BLaER1 (cell line): ENCODE measurements at regions not wholly inside any gene's neighbourhood (a gene's known extent, or its start where the extent isn't known, plus 50 kb on each side); places are given as distances from the start of the nearest gene placed in this dataset.

ENCODE experiments used
- H3K27ac ChIP-seq: shearing (Covaris generic); formaldehyde crosslinking; 2 replicates; pipeline ENCODE4 v1.8.1; 2022
- H3K27me3 ChIP-seq: shearing (Covaris generic); formaldehyde crosslinking; 2 replicates; pipeline ENCODE4 v1.8.1; 2022
- H3K36me3 ChIP-seq: shearing (Covaris generic); formaldehyde crosslinking; 2 replicates; pipeline ENCODE4 v1.8.1; 2022
- H3K4me1 ChIP-seq: shearing (Covaris generic); formaldehyde crosslinking; 2 replicates; pipeline ENCODE4 v1.8.1; 2022
- H3K4me2 ChIP-seq: shearing (Covaris generic); formaldehyde crosslinking; 2 replicates; pipeline ENCODE4 v1.8.1; 2022
- H3K4me3 ChIP-seq: shearing (Covaris generic); formaldehyde crosslinking; 2 replicates; pipeline ENCODE4 v1.8.1; 2022
- H3K9ac ChIP-seq: shearing (Covaris generic); formaldehyde crosslinking; 2 replicates; pipeline ENCODE4 v1.8.1; 2022
- H3K9me3 ChIP-seq: shearing (Covaris generic); formaldehyde crosslinking; 2 replicates; pipeline ENCODE4 v1.8.1; 2022
- H4K20me1 ChIP-seq: shearing (Covaris generic); formaldehyde crosslinking; 2 replicates; pipeline ENCODE4 v1.8.1; 2022
- Cebpa-rat ChIP-seq: shearing (Covaris generic); IDR thresholded peaks from 2 replicates; pipeline ENCODE4 v1.8.1; 2022

GRCh38 chr11:57081356-57081755 lies 92.6 kb downstream of the OR5AK2 start:
- no peak for TF ChIP-seq Cebpa-rat
- Histone ChIP-seq H3K36me3 (no peaks in the 10 kb centered on the region), H3K4me1 (no peaks in the 10 kb centered on the region)

GRCh38 chr11:57082125-57082524 lies 93.4 kb downstream of the OR5AK2 start:
- H4K20me1 ChIP-seq: no peaks in the 10 kb centered on the region
- H3K27me3 ChIP-seq: no peaks in the 10 kb centered on the region
- H3K9ac ChIP-seq: no peak overlapping the region
- no peak overlapping the region for H3K4me3 ChIP-seq
- H3K27ac ChIP-seq: no peak overlapping the region
- no peaks in the 10 kb centered on the region for H3K4me1 ChIP-seq
- TF ChIP-seq Cebpa-rat: no peak
- no peaks in the 10 kb centered on the region for H3K36me3 ChIP-seq
- no peaks in the 10 kb centered on the region for H3K9me3 ChIP-seq
- no peak overlapping the region for H3K4me2 ChIP-seq

More at GRCh38 chr11:57081356-57081755, 92.6 kb downstream of the OR5AK2 start:
- Histone ChIP-seq H4K20me1 (no peaks in the 10 kb centered on the region), H3K9ac (no peak overlapping the region), H3K27me3 (no peaks in the 10 kb centered on the region), H3K4me3 (no peak overlapping the region), H3K4me2 (no peak overlapping the region), H3K9me3 (no peaks in the 10 kb centered on the region), H3K27ac (no peak overlapping the region)

GRCh38 chr11:57083641-57084385 lies 95.1 kb downstream of the OR5AK2 start:
- H3K27me3 ChIP-seq: no peaks in the 10 kb centered on the region
- H3K4me2 ChIP-seq: no peak overlapping the region
- no peak overlapping the region for H3K9ac ChIP-seq
- H3K4me1 ChIP-seq: no peaks in the 10 kb centered on the region
- H3K36me3 ChIP-seq: no peaks in the 10 kb centered on the region
- no peak overlapping the region for H3K4me3 ChIP-seq
- no peaks in the 10 kb centered on the region for H3K9me3 ChIP-seq
- H3K27ac ChIP-seq: no peak overlapping the region
- no peaks in the 10 kb centered on the region for H4K20me1 ChIP-seq
- no peak for TF ChIP-seq Cebpa-rat

- Histone ChIP-seq H3K4me2 (no peak overlapping the region), H3K27ac (no peak overlapping the region), H3K36me3 (no peaks in the 10 kb centered on the region), H3K9ac (no peak overlapping the region), H4K20me1 (no peaks in the 10 kb centered on the region), H3K4me3 (no peak overlapping the region), H3K4me1 (no peaks in the 10 kb centered on the region), H3K9me3 (no peaks in the 10 kb centered on the region), H3K27me3 (no peaks in the 10 kb centered on the region)
- no peak for TF ChIP-seq Cebpa-rat
Observed at GRCh38 chr11:57085611-57086010, 96.1 kb upstream of the LRRC55 start.

- TF ChIP-seq Cebpa-rat: no peak
- Histone ChIP-seq H3K9ac (no peak overlapping the region), H3K9me3 (no peaks in the 10 kb centered on the region), H3K4me3 (no peak overlapping the region), H3K4me2 (no peak overlapping the region), H3K27me3 (no peaks in the 10 kb centered on the region), H3K27ac (no peak overlapping the region), H4K20me1 (no peaks in the 10 kb centered on the region), H3K36me3 (no peaks in the 10 kb centered on the region), H3K4me1 (no peaks in the 10 kb centered on the region)
Observed at GRCh38 chr11:57087991-57088390, 93.8 kb upstream of the LRRC55 start.

GRCh38 chr11:57092028-57092698 lies 89.6 kb upstream of the LRRC55 start:
- Histone ChIP-seq H4K20me1 (no peaks in the 10 kb centered on the region), H3K9me3 (no peaks in the 10 kb centered on the region), H3K27ac (no peak overlapping the region), H3K9ac (no peak overlapping the region), H3K4me3 (no peak overlapping the region), H3K4me2 (no peak overlapping the region), H3K27me3 (no peaks in the 10 kb centered on the region), H3K36me3 (no peaks in the 10 kb centered on the region), H3K4me1 (peaks cover 4% of the 10 kb centered on the region; the same call in 1 of the 2 replicates)
- no peak for TF ChIP-seq Cebpa-rat

GRCh38 chr11:57094181-57094935 lies 87.4 kb upstream of the LRRC55 start:
- TF ChIP-seq Cebpa-rat: no peak
- H3K4me3 ChIP-seq: no peak overlapping the region
- H4K20me1 ChIP-seq: no peaks in the 10 kb centered on the region

GRCh38 chr11:57095417-57095816 lies 86.3 kb upstream of the LRRC55 start:
- Histone ChIP-seq H3K27ac (no peak overlapping the region), H3K4me2 (no peak overlapping the region), H3K9me3 (no peaks in the 10 kb centered on the region), H3K9ac (no peak overlapping the region), H4K20me1 (no peaks in the 10 kb centered on the region), H3K4me1 (peaks cover 4% of the 10 kb centered on the region; the same call in 1 of the 2 replicates), H3K4me3 (no peak overlapping the region), H3K27me3 (no peaks in the 10 kb centered on the region), H3K36me3 (no peaks in the 10 kb centered on the region)
- TF ChIP-seq Cebpa-rat: no peak

More at GRCh38 chr11:57094181-57094935, 87.4 kb upstream of the LRRC55 start:
- Histone ChIP-seq H3K4me1 (peaks cover 4% of the 10 kb centered on the region; the same call in 1 of the 2 replicates), H3K9me3 (no peaks in the 10 kb centered on the region), H3K4me2 (no peak overlapping the region), H3K9ac (no peak overlapping the region), H3K36me3 (no peaks in the 10 kb centered on the region), H3K27me3 (no peaks in the 10 kb centered on the region), H3K27ac (no peak overlapping the region)

GRCh38 chr11:57095896-57096295 lies 85.9 kb upstream of the LRRC55 start:
- Histone ChIP-seq H4K20me1 (no peaks in the 10 kb centered on the region), H3K4me1 (peaks cover 4% of the 10 kb centered on the region; the same call in 1 of the 2 replicates), H3K9ac (no peak overlapping the region), H3K9me3 (no peaks in the 10 kb centered on the region), H3K27ac (no peak overlapping the region), H3K4me3 (no peak overlapping the region), H3K4me2 (no peak overlapping the region), H3K36me3 (no peaks in the 10 kb centered on the region), H3K27me3 (no peaks in the 10 kb centered on the region)
- TF ChIP-seq Cebpa-rat: no peak

GRCh38 chr11:57097149-57097548 lies 84.6 kb upstream of the LRRC55 start:
- Histone ChIP-seq H3K27me3 (no peaks in the 10 kb centered on the region), H3K4me1 (peaks cover 4% of the 10 kb centered on the region; the same call in 1 of the 2 replicates), H3K27ac (no peak overlapping the region), H3K9ac (no peak overlapping the region), H4K20me1 (no peaks in the 10 kb centered on the region), H3K9me3 (no peaks in the 10 kb centered on the region), H3K4me3 (no peak overlapping the region), H3K36me3 (no peaks in the 10 kb centered on the region), H3K4me2 (no peak overlapping the region)
- TF ChIP-seq Cebpa-rat: no peak
